ENCODE measurements at regions not wholly inside any gene's neighbourhood (a gene's known extent, or its start where the extent isn't known, plus 50 kb on each side); places are given as distances from the start of the nearest gene placed in this dataset.

- TF ChIP-seq POLR2AphosphoS5 (IDR thresholded peaks at IDR 0.05; ENCODE audit: low read depth, low read length) (no peak), FOXP2 (optimal IDR thresholded peaks at IDR 0.05; ENCODE audit: borderline replicate concordance, extremely low read depth, extremely low read length, insufficient read depth) (no peak), SIN3A (IDR thresholded peaks at IDR 0.05; ENCODE audit: borderline replicate concordance, insufficient read depth, low read length) (no peak), TAF1 (IDR thresholded peaks at IDR 0.05; ENCODE audit: borderline replicate concordance, insufficient read depth, low read length) (no peak)
- TF ChIP-seq, protein P1, sequence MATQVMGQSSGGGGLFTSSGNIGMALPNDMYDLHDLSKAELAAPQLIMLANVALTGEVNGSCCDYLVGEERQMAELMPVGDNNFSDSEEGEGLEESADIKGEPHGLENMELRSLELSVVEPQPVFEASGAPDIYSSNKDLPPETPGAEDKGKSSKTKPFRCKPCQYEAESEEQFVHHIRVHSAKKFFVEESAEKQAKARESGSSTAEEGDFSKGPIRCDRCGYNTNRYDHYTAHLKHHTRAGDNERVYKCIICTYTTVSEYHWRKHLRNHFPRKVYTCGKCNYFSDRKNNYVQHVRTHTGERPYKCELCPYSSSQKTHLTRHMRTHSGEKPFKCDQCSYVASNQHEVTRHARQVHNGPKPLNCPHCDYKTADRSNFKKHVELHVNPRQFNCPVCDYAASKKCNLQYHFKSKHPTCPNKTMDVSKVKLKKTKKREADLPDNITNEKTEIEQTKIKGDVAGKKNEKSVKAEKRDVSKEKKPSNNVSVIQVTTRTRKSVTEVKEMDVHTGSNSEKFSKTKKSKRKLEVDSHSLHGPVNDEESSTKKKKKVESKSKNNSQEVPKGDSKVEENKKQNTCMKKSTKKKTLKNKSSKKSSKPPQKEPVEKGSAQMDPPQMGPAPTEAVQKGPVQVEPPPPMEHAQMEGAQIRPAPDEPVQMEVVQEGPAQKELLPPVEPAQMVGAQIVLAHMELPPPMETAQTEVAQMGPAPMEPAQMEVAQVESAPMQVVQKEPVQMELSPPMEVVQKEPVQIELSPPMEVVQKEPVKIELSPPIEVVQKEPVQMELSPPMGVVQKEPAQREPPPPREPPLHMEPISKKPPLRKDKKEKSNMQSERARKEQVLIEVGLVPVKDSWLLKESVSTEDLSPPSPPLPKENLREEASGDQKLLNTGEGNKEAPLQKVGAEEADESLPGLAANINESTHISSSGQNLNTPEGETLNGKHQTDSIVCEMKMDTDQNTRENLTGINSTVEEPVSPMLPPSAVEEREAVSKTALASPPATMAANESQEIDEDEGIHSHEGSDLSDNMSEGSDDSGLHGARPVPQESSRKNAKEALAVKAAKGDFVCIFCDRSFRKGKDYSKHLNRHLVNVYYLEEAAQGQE (IDR thresholded peaks at IDR 0.05; ENCODE audit: insufficient read depth in 1 of 2, low read depth in 2 of 2, low read length in 2 of 2): no peak
Measured at GRCh38 chr6:19925533-19925932, 88.4 kb downstream of the ID4 start.

- TF ChIP-seq POLR2AphosphoS5 (IDR thresholded peaks at IDR 0.05; ENCODE audit: low read depth, low read length) (no peak), TAF1 (IDR thresholded peaks at IDR 0.05; ENCODE audit: borderline replicate concordance, insufficient read depth, low read length) (no peak)
- TF ChIP-seq, protein P1 (IDR thresholded peaks at IDR 0.05; ENCODE audit: insufficient read depth in 1 of 2, low read depth in 2 of 2, low read length in 2 of 2): no peak
Measured at GRCh38 chr6:19928461-19928860, 91.3 kb downstream of the ID4 start.

DNA sequence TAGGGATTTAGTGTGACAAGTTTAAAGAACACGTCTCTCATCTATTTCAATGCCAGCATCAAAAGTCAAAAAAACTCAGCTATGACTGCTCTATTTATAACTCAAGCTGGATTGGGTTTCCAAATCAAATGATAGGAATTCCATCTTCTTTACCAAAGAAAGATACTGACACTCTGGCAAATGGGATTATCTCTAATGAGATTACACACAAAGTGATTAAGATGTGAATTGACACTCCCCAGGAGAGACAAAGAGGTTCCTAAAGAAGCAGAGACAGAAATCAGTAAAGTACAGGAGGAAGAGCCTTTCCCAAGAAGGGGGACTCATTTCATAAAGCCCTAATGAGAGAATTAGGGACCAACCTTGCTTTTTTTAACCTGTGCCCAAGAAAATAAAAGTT is 92.1 kb downstream of the ID4 start:
- TF ChIP-seq POLR2AphosphoS5 (IDR thresholded peaks at IDR 0.05; ENCODE audit: low read depth, low read length) (no peak), FOXP2 (optimal IDR thresholded peaks at IDR 0.05; ENCODE audit: borderline replicate concordance, extremely low read depth, extremely low read length, insufficient read depth) (no peak), SIN3A (IDR thresholded peaks at IDR 0.05; ENCODE audit: borderline replicate concordance, insufficient read depth, low read length) (no peak), TAF1 (IDR thresholded peaks at IDR 0.05; ENCODE audit: borderline replicate concordance, insufficient read depth, low read length) (no peak)
- TF ChIP-seq, protein P1 (IDR thresholded peaks at IDR 0.05; ENCODE audit: insufficient read depth in 1 of 2, low read depth in 2 of 2, low read length in 2 of 2): no peak

DNA sequence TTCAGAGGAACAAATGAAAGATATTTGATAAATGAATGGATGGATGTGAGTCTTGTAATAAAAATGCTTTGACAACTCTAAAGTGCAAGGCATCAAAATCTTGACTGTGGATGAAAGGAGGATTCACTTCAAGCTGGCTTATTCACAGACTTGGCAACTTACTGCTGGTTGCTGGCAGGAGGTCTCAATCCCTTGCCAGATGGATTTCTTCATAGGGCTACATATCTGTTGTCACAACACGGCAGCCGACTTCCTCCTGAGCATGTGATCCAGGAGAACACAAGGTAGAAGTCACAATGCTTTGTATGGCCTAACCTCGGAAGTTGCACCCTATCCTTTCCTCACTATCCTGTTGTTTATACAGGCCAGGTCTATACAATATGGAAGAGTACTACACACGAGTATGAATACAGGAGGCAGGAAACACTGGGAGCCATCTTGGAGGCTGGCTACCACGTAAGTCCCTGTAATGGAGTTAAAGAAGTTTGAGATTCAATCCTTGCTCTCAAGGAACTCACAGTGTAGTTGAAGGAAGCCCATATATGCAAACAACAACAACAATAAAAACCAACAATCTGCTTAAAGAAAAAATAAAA is 97.9 kb downstream of the ID4 start:
- TF ChIP-seq, protein P1 (IDR thresholded peaks at IDR 0.05; ENCODE audit: insufficient read depth in 1 of 2, low read depth in 2 of 2, low read length in 2 of 2): no peak
- TF ChIP-seq FOXP2 (optimal IDR thresholded peaks at IDR 0.05; ENCODE audit: borderline replicate concordance, extremely low read depth, extremely low read length, insufficient read depth) (no peak), POLR2AphosphoS5 (IDR thresholded peaks at IDR 0.05; ENCODE audit: low read depth, low read length) (no peak), SIN3A (IDR thresholded peaks at IDR 0.05; ENCODE audit: borderline replicate concordance, insufficient read depth, low read length) (no peak), TAF1 (IDR thresholded peaks at IDR 0.05; ENCODE audit: borderline replicate concordance, insufficient read depth, low read length) (no peak)

DNA sequence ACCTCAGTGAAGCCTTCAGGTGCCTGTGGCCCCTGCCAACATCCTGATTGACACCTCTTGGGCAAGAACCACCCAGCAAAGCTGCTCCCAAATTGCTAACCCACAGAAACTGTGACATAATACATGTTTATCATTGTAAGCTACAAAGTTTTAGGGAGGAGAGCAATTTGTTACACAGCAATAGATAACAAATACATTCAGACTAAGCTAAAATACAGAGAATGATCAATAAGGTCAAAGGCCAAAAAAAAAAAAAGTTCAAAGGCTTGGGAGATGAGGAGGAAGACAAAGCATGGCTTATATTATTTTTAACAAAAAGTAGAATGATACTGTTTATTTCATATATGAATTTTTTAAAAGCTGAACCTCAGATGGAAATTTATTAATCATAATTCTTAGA is 105.9 kb downstream of the ID4 start:
- TF ChIP-seq, protein P1 (IDR thresholded peaks at IDR 0.05; ENCODE audit: insufficient read depth in 1 of 2, low read depth in 2 of 2, low read length in 2 of 2): no peak
- no peak for TF ChIP-seq TAF1 (IDR thresholded peaks at IDR 0.05; ENCODE audit: borderline replicate concordance, insufficient read depth, low read length)
- no peak for TF ChIP-seq FOXP2 (optimal IDR thresholded peaks at IDR 0.05; ENCODE audit: borderline replicate concordance, extremely low read depth, extremely low read length, insufficient read depth)
- TF ChIP-seq POLR2AphosphoS5 (IDR thresholded peaks at IDR 0.05; ENCODE audit: low read depth, low read length): no peak

Measured in PFSK-1 (cell line).